ENCODE measurements at regions not wholly inside any gene's neighbourhood (a gene's known extent, or its start where the extent isn't known, plus 50 kb on each side); places are given as distances from the start of the nearest gene placed in this dataset.

DNA sequence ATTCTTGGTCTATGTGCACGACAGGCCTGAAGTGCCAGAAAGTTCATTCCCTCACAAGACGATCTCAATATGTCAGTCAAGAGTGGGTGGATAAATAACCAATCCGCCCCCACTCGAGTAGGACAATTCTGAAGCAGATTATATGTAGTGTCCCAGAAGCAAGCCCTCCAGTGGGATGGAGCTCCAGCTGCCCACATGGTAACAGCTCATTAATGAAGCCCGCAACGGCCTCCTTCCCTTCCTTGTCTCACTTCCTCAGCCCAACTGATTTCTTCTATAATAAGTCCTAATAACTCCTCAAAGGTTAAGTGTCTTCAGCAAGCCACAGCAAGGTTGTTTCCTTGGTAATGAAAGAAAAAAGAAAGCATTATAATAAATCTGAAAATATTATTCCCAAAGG, 82.1 kb upstream of the F13A1 start:
- H3K4me1 Mint-ChIP-seq (ENCODE audit: low read depth) = no peaks in the 10 kb centered on the region
- peaks cover 0 to 2% of the 10 kb centered on the region in 2 donors for H3K9me3 Mint-ChIP-seq
- H3K27me3 Mint-ChIP-seq (ENCODE audit: low read depth) = no peaks in the 10 kb centered on the region

DNA sequence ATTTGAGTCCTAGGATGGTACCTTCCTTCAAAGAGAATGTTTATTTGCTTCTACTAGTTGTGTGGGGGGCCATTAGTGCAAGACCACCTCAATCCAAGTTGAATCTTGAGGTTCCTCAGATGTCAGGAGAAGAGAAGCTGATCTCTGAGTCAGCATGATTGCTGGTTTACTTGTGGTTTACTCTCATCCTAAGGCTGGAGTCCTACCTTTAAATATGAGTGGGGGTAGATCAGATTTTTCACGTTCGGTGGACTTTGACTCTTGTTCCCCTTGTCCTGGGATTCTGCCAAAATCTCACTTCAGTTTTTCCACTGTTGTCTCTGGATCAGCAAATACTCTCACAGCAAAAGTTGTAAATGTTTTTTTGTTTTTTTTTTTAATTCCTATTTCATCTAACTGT, 84.6 kb upstream of the F13A1 start:
- no peaks in the 10 kb centered on the region for H3K36me3 Mint-ChIP-seq (ENCODE audit: insufficient read depth in 2 of 2)
- H3K4me3 Mint-ChIP-seq = no peak overlapping the region
- peaks cover 0 to 2% of the 10 kb centered on the region in 2 donors for H3K9me3 Mint-ChIP-seq
- DNase-seq = no peak
- H3K27ac Mint-ChIP-seq = no peak overlapping the region
- H3K4me1 Mint-ChIP-seq (ENCODE audit: low read depth) = no peaks in the 10 kb centered on the region
- peaks cover 8% of the 10 kb centered on the region for H3K27me3 Mint-ChIP-seq (ENCODE audit: low read depth)
- no peak for ATAC-seq (replicated peaks in 1 of 2)

More for the DNA sequence above, 82.1 kb upstream of the F13A1 start:
- DNase-seq (no peak), ATAC-seq (replicated peaks in 1 of 2) (no peak)
- H3K27ac Mint-ChIP-seq = no peak overlapping the region
- no peaks in the 10 kb centered on the region for H3K36me3 Mint-ChIP-seq (ENCODE audit: insufficient read depth in 2 of 2)
- no peak overlapping the region for H3K4me3 Mint-ChIP-seq

DNA sequence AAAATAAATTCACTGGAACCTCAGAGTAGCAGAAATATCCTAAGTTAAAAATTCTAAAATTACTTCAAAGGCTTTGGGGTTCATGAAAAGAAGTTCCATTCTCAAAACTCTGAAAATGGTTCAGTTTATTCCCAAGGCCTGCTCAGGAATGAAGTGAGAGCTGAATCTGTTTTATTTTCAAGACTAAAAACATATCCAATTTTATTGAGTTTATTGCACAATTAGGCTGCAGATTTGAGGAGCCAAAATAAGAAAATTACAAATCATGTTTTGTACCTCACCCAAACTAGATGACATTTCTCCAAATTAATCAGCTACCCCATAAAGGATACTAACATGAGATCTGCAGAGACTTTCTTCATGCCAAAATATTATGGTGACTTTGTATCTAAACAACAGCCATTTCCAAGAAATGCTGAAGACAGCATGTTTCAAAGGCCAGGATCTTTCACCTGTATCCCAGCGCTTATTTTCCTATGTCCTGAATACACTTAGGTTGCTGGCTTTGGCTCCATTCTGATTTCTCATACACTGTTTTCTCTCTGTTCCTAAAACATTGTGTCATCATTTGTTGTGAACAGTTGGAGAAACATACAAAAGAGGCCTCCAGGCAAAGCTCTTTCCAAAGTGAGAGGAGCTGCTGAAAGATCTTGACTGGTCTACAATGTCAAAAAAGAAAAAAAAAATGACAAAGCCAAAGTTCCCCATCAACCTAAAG, 85.7 kb upstream of the F13A1 start:
- no peaks in the 10 kb centered on the region for H3K36me3 Mint-ChIP-seq (ENCODE audit: insufficient read depth in 2 of 2)
- peaks cover 14% of the 10 kb centered on the region for H3K27me3 Mint-ChIP-seq (ENCODE audit: low read depth)
- no peak for ATAC-seq (replicated peaks in 1 of 2)
- H3K27ac Mint-ChIP-seq = no peak overlapping the region
- H3K4me1 Mint-ChIP-seq (ENCODE audit: low read depth) = no peaks in the 10 kb centered on the region
- no peak overlapping the region for H3K4me3 Mint-ChIP-seq
- no peak for DNase-seq
- peaks cover 0 to 1% of the 10 kb centered on the region in 2 donors for H3K9me3 Mint-ChIP-seq

DNA sequence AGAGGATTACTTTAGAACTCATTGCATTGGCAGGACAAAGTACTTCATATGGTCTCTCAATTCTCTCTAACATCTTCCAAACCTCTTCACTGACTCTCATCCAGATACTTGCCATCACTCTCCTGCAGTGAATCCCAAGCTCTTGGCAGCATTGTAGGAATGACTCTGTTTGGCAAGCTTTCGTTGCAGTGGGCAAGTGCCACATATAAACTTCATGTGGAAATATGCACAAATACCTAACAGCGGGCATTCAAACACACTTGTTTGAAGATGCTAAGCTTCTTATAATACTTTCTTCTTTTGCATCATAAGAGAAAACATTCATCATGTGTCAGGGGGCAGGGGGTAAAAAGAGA, 86.2 kb upstream of the F13A1 start:
- no peaks in the 10 kb centered on the region for H3K9me3 Mint-ChIP-seq
- no peaks in the 10 kb centered on the region for H3K36me3 Mint-ChIP-seq (ENCODE audit: insufficient read depth in 2 of 2)
- DNase-seq (no peak), ATAC-seq (replicated peaks in 1 of 2) (no peak)
- no peak overlapping the region for H3K27ac Mint-ChIP-seq
- H3K4me1 Mint-ChIP-seq (ENCODE audit: low read depth) = no peaks in the 10 kb centered on the region
- peaks cover 14% of the 10 kb centered on the region for H3K27me3 Mint-ChIP-seq (ENCODE audit: low read depth)
- no peak overlapping the region for H3K4me3 Mint-ChIP-seq

DNA sequence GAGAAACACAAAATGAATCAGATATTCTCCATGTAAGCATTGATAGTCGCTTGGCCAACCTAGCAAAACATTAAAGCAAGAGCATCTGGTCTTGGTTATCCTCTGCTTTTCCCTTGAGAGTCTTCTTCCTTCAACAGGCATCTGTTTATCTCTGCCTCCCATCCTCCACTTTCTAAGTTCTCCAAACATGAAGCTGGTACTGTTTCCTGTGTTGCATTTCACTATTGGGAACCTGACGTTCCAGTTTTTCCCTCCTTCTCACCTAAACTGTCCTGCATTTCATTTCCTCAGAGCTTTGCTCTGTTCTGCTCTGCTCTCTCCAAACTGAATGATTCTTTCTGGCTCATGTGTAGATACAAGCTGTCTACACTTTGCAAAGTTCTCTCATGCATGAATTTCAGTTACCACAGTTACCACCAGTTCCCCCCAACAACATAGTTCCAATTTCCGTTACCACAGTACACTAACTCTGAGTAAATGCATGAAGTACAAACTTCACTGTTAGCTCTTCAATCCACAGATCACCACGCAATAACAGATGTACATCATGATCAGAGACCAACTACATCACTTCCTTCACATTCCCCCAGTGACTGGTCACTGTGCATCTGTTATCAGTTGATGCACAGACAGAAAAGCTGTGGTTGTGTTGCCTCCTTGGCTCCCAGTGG, 86.7 kb upstream of the F13A1 start:
- ATAC-seq (replicated peaks in 1 of 2) = peak; percentile 38 to 56

DNA sequence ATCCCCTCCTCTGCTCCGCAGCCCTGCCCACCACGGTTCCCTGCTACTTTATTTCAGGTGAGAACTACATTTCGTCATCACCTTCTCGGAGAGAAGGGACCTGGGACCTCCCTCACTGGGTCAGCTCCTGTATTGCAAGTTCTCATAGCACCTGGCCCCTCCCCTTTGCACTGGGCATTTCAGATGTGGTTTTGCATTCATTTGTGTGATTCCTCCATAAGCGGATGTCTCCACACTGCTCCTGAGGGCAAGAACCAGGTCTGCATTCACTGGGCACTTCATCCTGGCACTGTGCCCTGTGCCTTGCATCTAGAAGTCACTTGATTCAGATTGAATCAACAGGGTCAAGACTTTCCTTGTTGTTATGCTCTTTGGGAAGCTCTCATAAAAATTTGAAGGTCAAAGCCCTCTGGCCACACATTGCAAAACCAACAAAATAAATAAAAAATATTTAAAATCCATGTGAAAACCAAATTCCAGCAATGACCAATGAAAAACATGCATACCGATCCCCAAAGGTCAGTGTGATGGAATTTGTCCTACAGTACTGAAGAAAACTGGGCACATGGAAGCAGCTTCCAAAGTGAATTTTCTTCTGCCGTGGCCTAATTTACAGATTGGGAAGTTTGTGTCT, 89.1 kb upstream of the F13A1 start:
- Mint-ChIP-seq H3K4me3 (no peak overlapping the region), H3K4me1 (ENCODE audit: low read depth) (no peaks in the 10 kb centered on the region), H3K9me3 (no peaks in the 10 kb centered on the region), H3K27ac (no peak overlapping the region), H3K27me3 (ENCODE audit: low read depth) (peaks cover 21% of the 10 kb centered on the region), H3K36me3 (ENCODE audit: insufficient read depth in 2 of 2) (no peaks in the 10 kb centered on the region)
- DNase-seq (no peak), ATAC-seq (replicated peaks in 1 of 2) (no peak)

More for the DNA sequence above, 86.7 kb upstream of the F13A1 start:
- no peaks in the 10 kb centered on the region for H3K9me3 Mint-ChIP-seq
- H3K27ac Mint-ChIP-seq = no peak overlapping the region
- H3K36me3 Mint-ChIP-seq (ENCODE audit: insufficient read depth in 2 of 2) = no peaks in the 10 kb centered on the region
- H3K4me1 Mint-ChIP-seq (ENCODE audit: low read depth) = no peaks in the 10 kb centered on the region
- H3K27me3 Mint-ChIP-seq (ENCODE audit: low read depth) = peaks cover 14% of the 10 kb centered on the region
- H3K4me3 Mint-ChIP-seq = no peak overlapping the region
- no peak for DNase-seq

DNA sequence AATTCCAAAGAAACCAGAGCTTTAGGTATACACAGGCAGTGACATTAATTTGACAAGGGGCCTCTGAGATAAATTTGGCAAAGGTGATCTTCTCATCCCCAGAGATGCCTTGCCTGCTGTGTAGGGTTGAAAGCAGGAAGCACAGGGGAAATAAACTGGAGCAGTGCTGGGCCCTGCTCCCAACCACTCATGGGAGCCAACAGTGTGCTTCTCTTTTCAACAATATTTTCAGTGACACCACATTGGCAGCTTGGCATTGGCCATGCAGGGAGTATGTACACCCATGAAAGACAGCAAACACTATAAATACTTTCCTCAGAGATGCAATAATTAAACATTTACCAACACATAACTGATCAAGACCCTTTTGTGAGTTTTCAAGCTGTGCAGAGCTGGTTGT, 90.7 kb upstream of the F13A1 start:
- DNase-seq (no peak), ATAC-seq (replicated peaks in 1 of 2) (no peak)
- H3K4me3 Mint-ChIP-seq = no peak overlapping the region
- H3K27ac Mint-ChIP-seq = no peak overlapping the region
- H3K27me3 Mint-ChIP-seq (ENCODE audit: low read depth) = peaks cover 21% of the 10 kb centered on the region
- no peaks in the 10 kb centered on the region for H3K36me3 Mint-ChIP-seq (ENCODE audit: insufficient read depth in 2 of 2)
- H3K4me1 Mint-ChIP-seq (ENCODE audit: low read depth) = no peaks in the 10 kb centered on the region
- no peaks in the 10 kb centered on the region for H3K9me3 Mint-ChIP-seq

DNA sequence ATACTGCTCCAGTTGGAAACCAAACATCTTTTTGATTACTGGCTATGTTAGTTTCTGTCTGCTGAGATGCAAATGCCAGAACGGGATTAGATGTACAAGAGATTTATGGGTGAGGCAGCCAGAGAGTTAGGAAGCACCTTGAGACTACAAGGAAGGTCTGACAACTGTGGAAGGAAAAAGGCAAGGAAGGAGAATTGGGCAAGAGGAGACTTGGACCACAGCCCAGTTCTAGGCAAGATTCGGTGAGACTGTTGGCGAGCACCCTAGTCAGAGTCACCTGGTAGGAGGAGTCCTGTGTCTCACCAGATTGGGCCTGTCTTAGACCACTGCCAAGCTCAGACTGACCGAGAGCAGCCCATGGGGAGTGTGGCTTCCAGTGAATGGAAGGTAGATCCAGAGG, 91.8 kb upstream of the F13A1 start:
- DNase-seq = no peak
- H3K27ac Mint-ChIP-seq = no peak overlapping the region
- H3K27me3 Mint-ChIP-seq (ENCODE audit: low read depth) = peaks cover 21% of the 10 kb centered on the region
- no peaks in the 10 kb centered on the region for H3K4me1 Mint-ChIP-seq (ENCODE audit: low read depth)
- H3K4me3 Mint-ChIP-seq = no peak overlapping the region
- H3K9me3 Mint-ChIP-seq = no peaks in the 10 kb centered on the region
- H3K36me3 Mint-ChIP-seq (ENCODE audit: insufficient read depth in 2 of 2) = no peaks in the 10 kb centered on the region
- no peak for ATAC-seq (replicated peaks in 1 of 2)

DNA sequence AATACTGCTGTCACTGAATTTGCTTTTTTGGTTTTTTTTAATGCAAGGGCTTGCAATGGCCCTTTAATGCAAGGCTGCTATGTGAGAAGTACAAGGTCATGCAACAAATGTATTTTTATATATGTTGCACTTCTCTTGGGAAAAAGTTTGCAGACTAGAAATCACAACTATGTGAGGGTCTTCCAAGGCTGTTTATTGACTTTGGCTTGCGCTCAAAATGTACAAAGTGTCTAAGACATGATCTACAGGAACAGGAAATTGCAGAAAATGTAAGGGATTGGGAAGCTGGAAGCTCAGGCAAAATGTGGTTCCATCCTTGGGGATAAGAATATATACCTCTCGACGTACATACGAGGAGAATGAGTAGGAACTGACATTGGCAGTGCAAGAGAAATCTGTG, 92.2 kb upstream of the F13A1 start:
- ATAC-seq (replicated peaks in 1 of 2) (no peak), DNase-seq (no peak)
- H3K27me3 Mint-ChIP-seq (ENCODE audit: low read depth) = peaks cover 21% of the 10 kb centered on the region
- no peaks in the 10 kb centered on the region for H3K4me1 Mint-ChIP-seq (ENCODE audit: low read depth)
- no peak overlapping the region for H3K27ac Mint-ChIP-seq
- no peaks in the 10 kb centered on the region for H3K36me3 Mint-ChIP-seq (ENCODE audit: insufficient read depth in 2 of 2)
- H3K4me3 Mint-ChIP-seq = no peak overlapping the region
- H3K9me3 Mint-ChIP-seq = no peaks in the 10 kb centered on the region

DNA sequence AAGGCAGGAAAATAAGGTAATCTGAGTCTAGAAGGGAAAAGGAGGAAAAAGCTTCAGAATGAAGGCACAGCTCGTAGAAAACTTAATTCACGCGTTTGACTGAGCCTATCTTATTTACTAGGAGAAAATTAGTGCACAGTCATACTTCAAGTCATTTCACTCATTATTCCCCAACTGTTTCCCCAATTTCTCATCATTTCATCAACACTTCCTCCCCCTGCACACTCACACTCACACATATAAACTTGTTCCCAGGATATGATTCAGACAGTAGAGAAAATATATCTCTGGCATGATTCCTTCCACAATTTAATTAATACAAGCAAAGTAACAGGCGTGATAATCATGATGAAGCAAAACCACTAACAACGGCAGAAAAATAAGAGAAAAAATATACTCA, 94.5 kb upstream of the F13A1 start:
- peaks cover 12% of the 10 kb centered on the region for H3K27me3 Mint-ChIP-seq (ENCODE audit: low read depth)
- ATAC-seq (replicated peaks in 1 of 2) = no peak
- H3K36me3 Mint-ChIP-seq (ENCODE audit: insufficient read depth in 2 of 2) = no peaks in the 10 kb centered on the region

DNA sequence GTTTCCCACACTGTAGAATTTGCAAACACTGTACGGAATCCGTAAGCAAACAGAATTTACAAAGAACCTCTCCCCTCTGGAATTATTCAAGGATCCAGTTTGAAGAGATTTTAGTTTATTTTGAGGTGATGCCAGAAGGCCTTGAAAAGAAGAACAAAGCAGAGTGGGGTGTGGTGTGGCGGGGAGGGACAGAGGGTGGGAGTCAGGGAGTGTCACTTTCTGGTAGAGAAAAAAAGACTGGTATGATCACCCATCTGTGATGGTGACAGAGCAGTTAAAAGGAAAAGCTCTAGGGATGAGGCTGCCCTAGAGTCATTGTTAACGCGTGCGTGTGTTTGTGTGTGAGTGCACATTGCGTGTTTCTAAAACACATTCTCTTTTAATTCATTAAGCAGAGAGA, 97.0 kb upstream of the F13A1 start:
- Mint-ChIP-seq H3K27me3 (ENCODE audit: low read depth) (peaks cover 7% of the 10 kb centered on the region), H3K4me3 (no peak overlapping the region), H3K27ac (no peak overlapping the region), H3K36me3 (ENCODE audit: insufficient read depth in 2 of 2) (no peaks in the 10 kb centered on the region), H3K9me3 (no peaks in the 10 kb centered on the region), H3K4me1 (ENCODE audit: low read depth) (no peaks in the 10 kb centered on the region)
- ATAC-seq (replicated peaks in 1 of 2) = no peak
- no peak for DNase-seq

More for the DNA sequence above, 94.5 kb upstream of the F13A1 start:
- no peak overlapping the region for H3K4me3 Mint-ChIP-seq
- no peaks in the 10 kb centered on the region for H3K4me1 Mint-ChIP-seq (ENCODE audit: low read depth)
- H3K27ac Mint-ChIP-seq = no peak overlapping the region
- DNase-seq = no peak
- no peaks in the 10 kb centered on the region for H3K9me3 Mint-ChIP-seq

DNA sequence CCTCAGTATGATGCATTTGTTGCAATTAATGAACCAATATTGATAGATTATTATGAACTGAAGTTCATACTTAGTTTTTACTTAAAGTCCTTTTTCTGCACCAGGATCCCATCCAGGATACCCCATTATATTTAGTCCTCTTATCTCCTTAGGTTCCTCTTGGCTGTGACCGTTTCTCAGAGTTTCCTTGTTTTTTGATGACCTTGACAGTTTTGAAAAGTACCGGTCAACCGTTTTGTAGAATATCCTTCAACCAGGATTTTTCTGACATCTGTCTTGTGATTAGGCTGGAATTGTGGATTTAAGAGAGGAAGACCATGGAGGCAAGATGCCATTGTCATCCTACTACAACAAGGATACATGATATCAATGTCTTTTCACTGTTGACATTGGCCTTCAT, 98.0 kb upstream of the F13A1 start:
- H3K36me3 Mint-ChIP-seq (ENCODE audit: insufficient read depth in 2 of 2) = no peaks in the 10 kb centered on the region
- H3K27ac Mint-ChIP-seq = no peak overlapping the region
- DNase-seq (no peak), ATAC-seq (replicated peaks in 1 of 2) (no peak)
- H3K27me3 Mint-ChIP-seq (ENCODE audit: low read depth) = peaks cover 14% of the 10 kb centered on the region
- H3K4me3 Mint-ChIP-seq = no peak overlapping the region
- no peaks in the 10 kb centered on the region for H3K4me1 Mint-ChIP-seq (ENCODE audit: low read depth)
- H3K9me3 Mint-ChIP-seq = no peaks in the 10 kb centered on the region

DNA sequence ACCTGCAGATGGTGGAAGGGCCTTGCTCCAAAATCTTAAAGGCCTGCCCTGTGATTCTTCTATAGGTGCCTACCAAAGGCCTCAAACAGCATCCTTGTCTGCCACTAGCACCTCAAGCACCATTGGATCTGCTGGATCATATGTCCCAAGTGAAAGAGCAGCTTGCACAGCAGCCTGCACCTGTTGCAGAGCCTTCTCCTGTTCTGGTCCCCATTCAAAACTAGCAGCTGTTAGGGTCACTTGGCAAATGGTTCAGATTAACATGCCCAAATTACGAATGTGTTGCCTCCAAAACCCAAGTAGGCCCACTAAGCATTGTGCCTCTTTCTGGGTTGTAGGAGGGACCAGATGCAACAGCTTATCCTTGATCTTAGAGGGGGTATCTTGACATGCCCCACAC, 99.6 kb upstream of the F13A1 start:
- Mint-ChIP-seq H3K4me3 (no peak overlapping the region), H3K4me1 (ENCODE audit: low read depth) (no peaks in the 10 kb centered on the region), H3K36me3 (ENCODE audit: insufficient read depth in 2 of 2) (peaks cover 0 to 7% of the 10 kb centered on the region in 2 donors)

More for the DNA sequence above, 99.6 kb upstream of the F13A1 start:
- no peak for ATAC-seq (replicated peaks in 1 of 2)
- H3K27me3 Mint-ChIP-seq (ENCODE audit: low read depth) = peaks cover 19% of the 10 kb centered on the region
- no peak overlapping the region for H3K27ac Mint-ChIP-seq
- no peak for DNase-seq
- H3K9me3 Mint-ChIP-seq = peaks cover 4 to 6% of the 10 kb centered on the region in 2 donors
